IMR-90 (cell line): ENCODE measurements at regions not wholly inside any gene's neighbourhood (a gene's known extent, or its start where the extent isn't known, plus 50 kb on each side); places are given as distances from the start of the nearest gene placed in this dataset.

ENCODE experiments used
- ATAC-seq: fragments of 200-7000 bp; cut with Tn5 transposase; 2 replicates; pipeline ENCODE4 v1.9.1; 2020; ENCODE audit warnings: low read depth, mild to moderate bottlenecking, moderate library complexity
- BruUV-seq: library from RNA; stranded (reverse); fragments of 400-500 nt; replicated peaks from 2 replicates; lab custom pipeline; 2021; lab: Mats Ljungman, UMichigan
- CTCF ChIA-PET: fragments of 300-600 bp; formaldehyde crosslinking; extraction: SDS; loops from one replicate; lab custom pipeline; 2021; ENCODE audit warnings: antibody characterized with exemption; lab: Yijun Ruan, JAX
- POLR2A ChIA-PET: fragments of 300-600 bp; sonication (Branson Sonifier 250); formaldehyde crosslinking; loops from one replicate; lab custom pipeline; 2022; ENCODE audit warnings: antibody characterized with exemption; ENCODE audit not compliant: unreplicated experiment; lab: Charles Lee
- DNase-seq: peaks from one replicate; pipeline ENCODE4 v3.0.0; 2013
- H2AFZ ChIP-seq: replicated peaks from 2 replicates; pipeline ENCODE3; 2013; ENCODE audit warnings: low read length, mild to moderate bottlenecking; ENCODE audit not compliant: poor library complexity
- H2AK5ac ChIP-seq: 2 replicates; pipeline ENCODE4 v1.6.1; 2013; ENCODE audit warnings: low read depth, low read length, inconsistent platforms
- H2AK9ac ChIP-seq: replicated peaks from 2 replicates; pipeline ENCODE3; 2013; ENCODE audit warnings: mild to moderate bottlenecking, low read depth, low read length, moderate library complexity; ENCODE audit not compliant: poor library complexity
- H2BK120ac ChIP-seq: 2 replicates; pipeline ENCODE4 v1.6.1; 2013; ENCODE audit warnings: low read depth, low read length, inconsistent platforms
- H2BK15ac ChIP-seq: 3 replicates; pipeline ENCODE4 v1.6.1; 2013; ENCODE audit warnings: low read depth, low read length, inconsistent platforms
- H2BK20ac ChIP-seq: 2 replicates; pipeline ENCODE4 v1.6.1; 2013; ENCODE audit warnings: low read depth, mild to moderate bottlenecking, inconsistent platforms, low read length, moderate library complexity
- H2BK5ac ChIP-seq: 2 replicates; pipeline ENCODE4 v1.6.1; 2013; ENCODE audit warnings: mild to moderate bottlenecking, low read depth, low read length, inconsistent platforms; ENCODE audit not compliant: poor library complexity, severe bottlenecking
- H3K14ac ChIP-seq: replicated peaks from 2 replicates; pipeline ENCODE4 v1.6.1; 2013; ENCODE audit warnings: low read depth, low read length, inconsistent platforms
- H3K18ac ChIP-seq: 2 replicates; pipeline ENCODE4 v1.6.1; 2013; ENCODE audit warnings: low read depth, low read length, control low read depth
- H3K23ac ChIP-seq: 2 replicates; pipeline ENCODE4 v1.6.1; 2013; ENCODE audit warnings: low read depth, low read length, inconsistent platforms
- H3K27ac ChIP-seq: 2 replicates; pipeline ENCODE4 v1.5.1; 2013; ENCODE audit warnings: mild to moderate bottlenecking, control low read depth, low read length; ENCODE audit not compliant: insufficient read depth
- H3K27me3 ChIP-seq: 2 replicates; pipeline ENCODE4 v1.6.1; 2013; ENCODE audit warnings: low read length; ENCODE audit not compliant: control insufficient read depth, insufficient read depth
- H3K36me3 ChIP-seq: 2 replicates; pipeline ENCODE4 v1.6.1; 2013; ENCODE audit warnings: low read length, mixed read lengths; ENCODE audit not compliant: control insufficient read depth, insufficient read depth
- H3K4ac ChIP-seq: 2 replicates; pipeline ENCODE4 v1.6.1; 2013; ENCODE audit warnings: low read depth, low read length, inconsistent platforms
- H3K4me1 ChIP-seq: 2 replicates; pipeline ENCODE4 v1.6.1; 2013; ENCODE audit warnings: low read length, mixed read lengths; ENCODE audit not compliant: control insufficient read depth, insufficient read depth
- H3K4me2 ChIP-seq: 2 replicates; pipeline ENCODE4 v1.6.1; 2013; ENCODE audit warnings: low read depth, mild to moderate bottlenecking, control low read depth, low read length, moderate library complexity
- H3K4me3 ChIP-seq: 2 replicates; pipeline ENCODE4 v1.5.1; 2013; ENCODE audit warnings: low read depth, mild to moderate bottlenecking, control low read depth, low read length, moderate library complexity; ENCODE audit not compliant: insufficient read depth
- H3K56ac ChIP-seq: 2 replicates; pipeline ENCODE4 v1.6.1; 2013; ENCODE audit warnings: low read length, inconsistent platforms; ENCODE audit not compliant: insufficient read depth; ENCODE audit errors: extremely low read depth
- H3K79me1 ChIP-seq, 2 experiments: 2 replicates each; pipeline ENCODE4 v1.6.1; 2013; ENCODE audit warnings: low read length in 2 of 2, inconsistent platforms in 1 of 2, low read depth in 1 of 2
- H3K9ac ChIP-seq: 2 replicates; pipeline ENCODE4 v1.6.1; 2013; ENCODE audit warnings: low read depth, low read length, control low read depth
- H3K9me1 ChIP-seq: 2 replicates; pipeline ENCODE4 v1.6.1; 2013; ENCODE audit warnings: low read length, inconsistent platforms; ENCODE audit not compliant: insufficient read depth
- H3K9me3 ChIP-seq: 2 replicates; pipeline ENCODE4 v1.6.1; 2013; ENCODE audit warnings: low read length; ENCODE audit not compliant: control insufficient read depth, insufficient read depth
- H4K20me1 ChIP-seq: 2 replicates; pipeline ENCODE4 v1.6.1; 2013; ENCODE audit warnings: low read length, inconsistent platforms; ENCODE audit not compliant: insufficient read depth
- H4K5ac ChIP-seq: 2 replicates; pipeline ENCODE4 v1.6.1; 2013; ENCODE audit warnings: mild to moderate bottlenecking, low read depth, low read length, control low read depth
- H4K8ac ChIP-seq, 2 experiments: 2 replicates each; pipeline ENCODE4 v1.6.1; 2013; ENCODE audit warnings: low read depth in 2 of 2, low read length in 2 of 2, control low read depth in 1 of 2, inconsistent platforms in 1 of 2
- H4K91ac ChIP-seq: 2 replicates; pipeline ENCODE4 v1.6.1; 2013; ENCODE audit warnings: low read depth, low read length, inconsistent platforms; ENCODE audit not compliant: insufficient read depth
- USF2 ChIP-seq: fragments of 150-350 bp; IDR thresholded peaks from 2 replicates; pipeline ENCODE4 v1.6.1; 2017; ENCODE audit warnings: mild to moderate bottlenecking, antibody characterized with exemption, low read length, low read depth
- dilution Hi-C: fragments of 300-500 bp; cut with HindIII; formaldehyde crosslinking; loops from one replicate; pipeline ENCODE4 v1.14.3; 2018; ENCODE audit warnings: low sequenced_read_pairs; ENCODE audit not compliant: unreplicated experiment
- in situ Hi-C: fragments of 300-500 bp; cut with MboI; formaldehyde crosslinking; loops from 3 replicates; pipeline ENCODE4 v1.14.3; 2019; ENCODE audit warnings: low sequenced_read_pairs, inconsistent platforms, mixed read lengths
- intact Hi-C: fragments of 100-400 bp; cut with micrococcal nuclease; formaldehyde crosslinking; loops from 2 replicates; pipeline ENCODE4 v1.10.0; 2022

GRCh38 chr5:66542711-66543110, 53.5 kb upstream of the MAST4 start:
- H2BK20ac ChIP-seq: no peak overlapping the region
- no peak overlapping the region for H4K91ac ChIP-seq
- H3K14ac ChIP-seq: no peak overlapping the region
- H3K23ac ChIP-seq: no peak overlapping the region
- DNase-seq (no peak), ATAC-seq (no peak)
- no peak overlapping the region for H2AFZ ChIP-seq
- intact Hi-C loops (no loop called here), in situ Hi-C loops (no loop called here), dilution Hi-C loops (no loop called here)
- no peak overlapping the region for H4K5ac ChIP-seq
- no peak overlapping the region for H3K56ac ChIP-seq
- ChIA-PET POLR2A (no interaction called here), CTCF (no interaction called here)
- no peak overlapping the region for H2BK15ac ChIP-seq
- H3K4me2 ChIP-seq: no peak overlapping the region
- H2BK5ac ChIP-seq: no peak overlapping the region
- H3K18ac ChIP-seq: no peak overlapping the region
- no peaks in the 10 kb centered on the region for H3K4me1 ChIP-seq
- no peak overlapping the region for H3K27ac ChIP-seq
- no peak overlapping the region for H2AK5ac ChIP-seq
- H3K4me3 ChIP-seq: no peak overlapping the region
- H4K20me1 ChIP-seq: no peaks in the 10 kb centered on the region
- H4K8ac ChIP-seq: no peak overlapping the region
- no peaks in the 10 kb centered on the region for H3K79me1 ChIP-seq
- no peaks in the 10 kb centered on the region for H3K27me3 ChIP-seq
- H2BK120ac ChIP-seq: no peak overlapping the region
- TF ChIP-seq USF2: no peak
- H3K9me1 ChIP-seq: no peaks in the 10 kb centered on the region
- H3K36me3 ChIP-seq: no peaks in the 10 kb centered on the region
- H3K9me3 ChIP-seq: no peaks in the 10 kb centered on the region
- no peak overlapping the region for H2AK9ac ChIP-seq
- H3K4ac ChIP-seq: no peak overlapping the region
- no TSS peak for BruUV-seq
- no peak overlapping the region for H3K9ac ChIP-seq
